Endothelial cell of umbilical vein (primary cell): ENCODE measurements at regions not wholly inside any gene's neighbourhood (a gene's known extent, or its start where the extent isn't known, plus 50 kb on each side); places are given as distances from the start of the nearest gene placed in this dataset.

Experiments used
- BruUV-seq: library from RNA; stranded (reverse); fragments of 400-500 nt; replicated peaks from 2 replicates; lab custom pipeline; 2021; lab: Mats Ljungman, UMichigan
- CTCF ChIA-PET: fragments of 300-600, 350-600 bp; sonication (Branson Sonifier 250); formaldehyde crosslinking; loops from one replicate; lab custom pipeline; 2021; ENCODE audit warnings: antibody characterized with exemption, inconsistent platforms; lab: Charles Lee
- POLR2A ChIA-PET: fragments of 300-600, 350-600 bp; sonication (Branson Sonifier 250); formaldehyde crosslinking; loops from one replicate; lab custom pipeline; 2021; ENCODE audit warnings: antibody characterized with exemption, inconsistent platforms; lab: Charles Lee
- DNase-seq: peaks from one replicate; pipeline ENCODE4 v3.0.0-alpha.2; 2011; ENCODE audit warnings: low read depth, low spot score
- FAIRE-seq: peaks from 2 replicates; lab custom pipeline; 2011; peaks lifted over from hg19 to GRCh38; lab: Jason Lieb, UNC
- H2AFZ ChIP-seq: 2 replicates; pipeline ENCODE4 v1.6.0; 2012; ENCODE audit warnings: low read depth, low read length, control low read depth, inconsistent platforms
- H3K27ac ChIP-seq: 2 replicates; pipeline ENCODE4 v1.5.1; 2011; ENCODE audit warnings: low read depth, mild to moderate bottlenecking, control low read depth, low read length, moderate library complexity; ENCODE audit not compliant: insufficient read depth
- H3K27me3 ChIP-seq, 2 experiments: 2 replicates each; pipeline versions ENCODE4 v1.6.0 to v1.6.1; 2011; ENCODE audit warnings: low read length in 2 of 2, mixed read lengths in 1 of 2; ENCODE audit not compliant: control insufficient read depth in 2 of 2, insufficient read depth in 2 of 2
- H3K36me3 ChIP-seq, 2 experiments: 2 replicates in 1 of 2; 3 replicates in 1 of 2; pipeline ENCODE4 v1.5.1; 2011; ENCODE audit warnings: low read length in 2 of 2, mild to moderate bottlenecking in 1 of 2, moderate library complexity in 1 of 2; ENCODE audit not compliant: control insufficient read depth in 2 of 2, insufficient read depth in 2 of 2; ENCODE audit errors: extremely low read depth in 1 of 2
- H3K4me1 ChIP-seq: 3 replicates; pipeline ENCODE4 v1.5.1; 2011; ENCODE audit warnings: mild to moderate bottlenecking, low read length; ENCODE audit not compliant: control insufficient read depth, insufficient read depth; ENCODE audit errors: extremely low read depth
- H3K4me2 ChIP-seq: 2 replicates; pipeline ENCODE4 v1.6.1; 2011; ENCODE audit warnings: low read length, control low read depth, mixed read lengths; ENCODE audit not compliant: insufficient read depth
- H3K4me3 ChIP-seq, 3 experiments: fragments of 200-600 bp in 1 of 3; sonication (generic), shearing (Covaris generic) in 1 of 3; replicated peaks in 1 of 3; 2 replicates each; pipeline ENCODE4 v1.5.1; 2011 to 2016; ENCODE audit warnings: control low read depth in 3 of 3, low read length in 3 of 3, mild to moderate bottlenecking in 2 of 3, inconsistent platforms in 1 of 3, low read depth in 1 of 3, moderate library complexity in 1 of 3; ENCODE audit not compliant: insufficient read depth in 1 of 3
- H3K79me2 ChIP-seq: 2 replicates; pipeline ENCODE4 v1.6.0; 2012; ENCODE audit warnings: low read length, inconsistent platforms; ENCODE audit not compliant: control insufficient read depth, insufficient read depth
- H3K9ac ChIP-seq: replicated peaks from 2 replicates; pipeline ENCODE3; 2011; ENCODE audit warnings: low read length, control low read depth; ENCODE audit not compliant: insufficient read depth; ENCODE audit errors: extremely low read depth
- H3K9me1 ChIP-seq: replicated peaks from 3 replicates; pipeline ENCODE4 v1.6.0; 2011; ENCODE audit warnings: mild to moderate bottlenecking, low read length; ENCODE audit not compliant: control insufficient read depth, insufficient read depth; ENCODE audit errors: extremely low read depth
- H3K9me3 ChIP-seq: replicated peaks from 2 replicates; pipeline ENCODE4 v1.5.1; 2012; ENCODE audit warnings: low read length, inconsistent platforms; ENCODE audit not compliant: control insufficient read depth, insufficient read depth
- H4K20me1 ChIP-seq: replicated peaks from 2 replicates; pipeline ENCODE3; 2011; ENCODE audit warnings: mild to moderate bottlenecking, low read length; ENCODE audit not compliant: control insufficient read depth, insufficient read depth; ENCODE audit errors: extremely low read depth
- EZH2 ChIP-seq: IDR thresholded peaks from 2 replicates; pipeline ENCODE4 v1.6.1; 2012; ENCODE audit warnings: borderline replicate concordance, low read depth, mild to moderate bottlenecking, moderate library complexity, low read length, inconsistent platforms; ENCODE audit not compliant: severe bottlenecking
- FOS ChIP-seq: IDR thresholded peaks from 2 replicates; pipeline ENCODE4 v1.6.1; 2011; ENCODE audit warnings: mild to moderate bottlenecking, low read length, moderate library complexity, borderline replicate concordance; ENCODE audit not compliant: insufficient read depth
- GATA2 ChIP-seq: IDR thresholded peaks from 2 replicates; pipeline ENCODE4 v1.7.0; 2011; ENCODE audit warnings: low read depth, mild to moderate bottlenecking, moderate library complexity, mixed read lengths, low read length; ENCODE audit not compliant: insufficient read length, insufficient read depth
- JUN ChIP-seq: IDR thresholded peaks from 2 replicates; pipeline ENCODE4 v1.6.1; 2011; ENCODE audit warnings: borderline replicate concordance, low read depth; ENCODE audit not compliant: insufficient read length, insufficient read depth
- MYC ChIP-seq: IDR thresholded peaks from one replicate; pipeline ENCODE4 v1.6.1; 2011; ENCODE audit warnings: mild to moderate bottlenecking, low read depth, low read length
- POLR2A ChIP-seq: IDR thresholded peaks from 2 replicates; pipeline ENCODE4 v1.6.1; 2012; ENCODE audit warnings: low read depth, mild to moderate bottlenecking, control low read depth, low read length
- POLR2AphosphoS5 ChIP-seq: IDR thresholded peaks from 2 replicates; pipeline ENCODE4 v1.6.1; 2012; ENCODE audit warnings: low read depth, mild to moderate bottlenecking, control low read depth, low read length, moderate library complexity; ENCODE audit not compliant: insufficient read depth
- dilution Hi-C: fragments of 300-500 bp; cut with MboI; formaldehyde crosslinking; loops from one replicate; pipeline ENCODE4 v1.15.0; 2019; ENCODE audit warnings: low sequenced_read_pairs; ENCODE audit not compliant: extremely low pct_ligation_motif_present
- intact Hi-C: fragments of 100-400 bp; cut with micrococcal nuclease; formaldehyde crosslinking; loops from one replicate; pipeline ENCODE4 v1.10.0; 2022
- TF ChIP-seq, protein P1 (sequence below), 2 donors: IDR thresholded peaks; 1 replicate in 1 of 2; 2 replicates in 1 of 2; pipeline ENCODE4 v1.5.1; 2011; ENCODE audit warnings: low read length in 2 of 2, mild to moderate bottlenecking in 2 of 2, moderate library complexity in 2 of 2, control low read depth in 1 of 2, inconsistent platforms in 1 of 2, low read depth in 1 of 2; ENCODE audit not compliant: insufficient read depth in 1 of 2; ENCODE audit errors: extremely low read depth in 1 of 2
- TF ChIP-seq, protein P2 (sequence below): IDR thresholded peaks from 2 replicates; pipeline ENCODE4 v1.6.1; 2011; ENCODE audit not compliant: insufficient read depth, insufficient read length

DNA sequence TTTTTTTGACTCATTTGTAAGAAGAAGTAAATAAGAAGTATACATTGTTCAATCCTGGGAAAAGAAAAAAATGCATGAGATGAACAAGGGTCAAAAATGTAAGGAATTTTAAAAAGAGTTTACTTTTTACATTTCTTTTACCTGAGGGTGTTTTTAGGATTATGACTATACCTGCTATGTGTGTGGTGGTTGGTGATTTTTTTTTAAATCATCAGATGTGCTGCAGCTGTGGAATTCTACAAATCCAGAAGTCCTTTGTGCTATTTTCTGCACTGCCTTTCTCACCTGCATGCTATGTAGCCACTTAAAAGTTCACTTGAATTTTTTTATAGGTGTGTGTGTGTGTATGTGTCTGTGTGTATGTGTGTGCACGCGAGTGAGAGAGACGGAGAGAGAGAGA lies 185.3 kb downstream of the FAT3 start:
- CTCF ChIA-PET, result no interaction called here

More for the DNA sequence above, 185.3 kb downstream of the FAT3 start:
- Histone ChIP-seq H3K4me3 (no peak overlapping the region), H3K9me3 (no peaks in the 10 kb centered on the region), H3K4me1 (no peaks in the 10 kb centered on the region), H4K20me1 (no peaks in the 10 kb centered on the region), H3K27ac (no peak overlapping the region), H3K79me2 (no peaks in the 10 kb centered on the region), H2AFZ (no peak overlapping the region), H3K4me2 (no peak overlapping the region), H3K9ac (no peak overlapping the region), H3K27me3 (no peaks in the 10 kb centered on the region), H3K36me3 (no peaks in the 10 kb centered on the region), H3K9me1 (no peaks in the 10 kb centered on the region)
- TF ChIP-seq MYC (no peak), EZH2 (no peak), JUN (no peak), POLR2AphosphoS5 (no peak), GATA2 (no peak), POLR2A (no peak), FOS (no peak)
- TF ChIP-seq, protein P1, sequence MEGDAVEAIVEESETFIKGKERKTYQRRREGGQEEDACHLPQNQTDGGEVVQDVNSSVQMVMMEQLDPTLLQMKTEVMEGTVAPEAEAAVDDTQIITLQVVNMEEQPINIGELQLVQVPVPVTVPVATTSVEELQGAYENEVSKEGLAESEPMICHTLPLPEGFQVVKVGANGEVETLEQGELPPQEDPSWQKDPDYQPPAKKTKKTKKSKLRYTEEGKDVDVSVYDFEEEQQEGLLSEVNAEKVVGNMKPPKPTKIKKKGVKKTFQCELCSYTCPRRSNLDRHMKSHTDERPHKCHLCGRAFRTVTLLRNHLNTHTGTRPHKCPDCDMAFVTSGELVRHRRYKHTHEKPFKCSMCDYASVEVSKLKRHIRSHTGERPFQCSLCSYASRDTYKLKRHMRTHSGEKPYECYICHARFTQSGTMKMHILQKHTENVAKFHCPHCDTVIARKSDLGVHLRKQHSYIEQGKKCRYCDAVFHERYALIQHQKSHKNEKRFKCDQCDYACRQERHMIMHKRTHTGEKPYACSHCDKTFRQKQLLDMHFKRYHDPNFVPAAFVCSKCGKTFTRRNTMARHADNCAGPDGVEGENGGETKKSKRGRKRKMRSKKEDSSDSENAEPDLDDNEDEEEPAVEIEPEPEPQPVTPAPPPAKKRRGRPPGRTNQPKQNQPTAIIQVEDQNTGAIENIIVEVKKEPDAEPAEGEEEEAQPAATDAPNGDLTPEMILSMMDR (IDR thresholded peaks at IDR 0.05; ENCODE audit: extremely low read depth in 1 of 2, insufficient read depth in 1 of 2, low read depth in 1 of 2, low read length in 2 of 2), result no peak
- TF ChIP-seq, protein P2, sequence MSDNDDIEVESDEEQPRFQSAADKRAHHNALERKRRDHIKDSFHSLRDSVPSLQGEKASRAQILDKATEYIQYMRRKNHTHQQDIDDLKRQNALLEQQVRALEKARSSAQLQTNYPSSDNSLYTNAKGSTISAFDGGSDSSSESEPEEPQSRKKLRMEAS, result no peak
- POLR2A ChIA-PET, result no interaction called here
- intact Hi-C loops (no loop called here), dilution Hi-C loops (no loop called here)
- DNase-seq, result no peak
- BruUV-seq, result no TSS peak
- FAIRE-seq, result no peak
